Smooth muscle cell (in vitro differentiated cells): ENCODE measurements at regions not wholly inside any gene's neighbourhood (a gene's known extent, or its start where the extent isn't known, plus 50 kb on each side); places are given as distances from the start of the nearest gene placed in this dataset.
A peak's percentile ranks its signal among the peaks of the same experiment; 100 is the strongest.

ENCODE experiments used
- DNase-seq: peaks from one replicate; lab custom pipeline; 2025; ENCODE audit not compliant: unreplicated experiment; lab: John Stamatoyannopoulos, UW
- H2AFZ ChIP-seq: fragments of 200-600 bp; sonication (generic); 2 replicates; pipeline ENCODE4 v1.6.0; 2016; ENCODE audit warnings: antibody characterized with exemption, low read depth, mild to moderate bottlenecking
- H3F3A ChIP-seq: fragments of 200-600 bp; sonication (generic); 2 replicates; pipeline ENCODE4 v1.6.0; 2017; ENCODE audit warnings: antibody characterized with exemption, low read depth
- H3K27ac ChIP-seq: fragments of 200-600 bp; sonication (generic); 2 replicates; pipeline ENCODE4 v1.5.1; 2016; ENCODE audit warnings: low read depth, mild to moderate bottlenecking
- H3K27me3 ChIP-seq: fragments of 200-600 bp; sonication (generic); 2 replicates; pipeline ENCODE4 v1.6.1; 2016; ENCODE audit warnings: low read depth, mild to moderate bottlenecking
- H3K36me3 ChIP-seq: fragments of 200-600 bp; sonication (generic); 2 replicates; pipeline ENCODE4 v1.5.1; 2016; ENCODE audit warnings: low read depth
- H3K4me1 ChIP-seq: fragments of 200-600 bp; sonication (generic); 2 replicates; pipeline ENCODE4 v1.5.1; 2016; ENCODE audit warnings: low read depth
- H3K4me2 ChIP-seq: fragments of 200-600 bp; sonication (generic); 2 replicates; pipeline ENCODE4 v1.6.0; 2016; ENCODE audit warnings: mild to moderate bottlenecking
- H3K4me3 ChIP-seq: fragments of 200-600 bp; sonication (generic); 2 replicates; pipeline ENCODE4 v1.5.1; 2016; ENCODE audit warnings: mild to moderate bottlenecking
- H3K79me2 ChIP-seq: fragments of 200-600 bp; sonication (generic); 2 replicates; pipeline ENCODE4 v1.6.0; 2016; ENCODE audit warnings: low read depth, mild to moderate bottlenecking
- H3K9ac ChIP-seq: fragments of 200-600 bp; sonication (generic); 2 replicates; pipeline ENCODE4 v1.6.0; 2016; ENCODE audit warnings: low read depth
- H3K9me3 ChIP-seq: fragments of 200-600 bp; sonication (generic); replicated peaks from 2 replicates; pipeline ENCODE4 v1.5.1; 2016; ENCODE audit warnings: low read depth
- H4K20me1 ChIP-seq: fragments of 200-600 bp; sonication (generic); 2 replicates; pipeline ENCODE4 v1.6.0; 2016; ENCODE audit warnings: low read depth
- WGBS: methylation state at CpG from one replicate; pipeline ENCODE4 v1.1.7; 2016; ENCODE audit warnings: low lambda C conversion rate; 5-methylcytosine and 5-hydroxymethylcytosine counted together
- TF ChIP-seq, protein P1 (sequence below): fragments of 200-600 bp; sonication (generic); IDR thresholded peaks from 2 replicates; pipeline ENCODE4 v1.5.1; 2017; ENCODE audit warnings: borderline replicate concordance, mild to moderate bottlenecking, antibody characterized with exemption; ENCODE audit not compliant: insufficient read depth, poor library complexity, severe bottlenecking

GRCh38 chr3:83941990-83942745 lies 1016.6 kb upstream of the CADM2 start:
- H3K27ac ChIP-seq = no peak overlapping the region

GRCh38 chr3:83946049-83946448 lies 1012.7 kb upstream of the CADM2 start:
- H3K4me3 ChIP-seq = no peak overlapping the region
- TF ChIP-seq, protein P1, sequence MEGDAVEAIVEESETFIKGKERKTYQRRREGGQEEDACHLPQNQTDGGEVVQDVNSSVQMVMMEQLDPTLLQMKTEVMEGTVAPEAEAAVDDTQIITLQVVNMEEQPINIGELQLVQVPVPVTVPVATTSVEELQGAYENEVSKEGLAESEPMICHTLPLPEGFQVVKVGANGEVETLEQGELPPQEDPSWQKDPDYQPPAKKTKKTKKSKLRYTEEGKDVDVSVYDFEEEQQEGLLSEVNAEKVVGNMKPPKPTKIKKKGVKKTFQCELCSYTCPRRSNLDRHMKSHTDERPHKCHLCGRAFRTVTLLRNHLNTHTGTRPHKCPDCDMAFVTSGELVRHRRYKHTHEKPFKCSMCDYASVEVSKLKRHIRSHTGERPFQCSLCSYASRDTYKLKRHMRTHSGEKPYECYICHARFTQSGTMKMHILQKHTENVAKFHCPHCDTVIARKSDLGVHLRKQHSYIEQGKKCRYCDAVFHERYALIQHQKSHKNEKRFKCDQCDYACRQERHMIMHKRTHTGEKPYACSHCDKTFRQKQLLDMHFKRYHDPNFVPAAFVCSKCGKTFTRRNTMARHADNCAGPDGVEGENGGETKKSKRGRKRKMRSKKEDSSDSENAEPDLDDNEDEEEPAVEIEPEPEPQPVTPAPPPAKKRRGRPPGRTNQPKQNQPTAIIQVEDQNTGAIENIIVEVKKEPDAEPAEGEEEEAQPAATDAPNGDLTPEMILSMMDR = no peak
- H3K9ac ChIP-seq = no peak overlapping the region
- H2AFZ ChIP-seq = no peak overlapping the region
- H3K27ac ChIP-seq = no peak overlapping the region
- no peaks in the 10 kb centered on the region for H3K27me3 ChIP-seq
- no peak for DNase-seq
- no peaks in the 10 kb centered on the region for H3K79me2 ChIP-seq
- no peaks in the 10 kb centered on the region for H3K36me3 ChIP-seq
- no peaks in the 10 kb centered on the region for H4K20me1 ChIP-seq
- no peaks in the 10 kb centered on the region for H3F3A ChIP-seq
- no peak overlapping the region for H3K4me2 ChIP-seq
- H3K9me3 ChIP-seq = no peaks in the 10 kb centered on the region
- no peaks in the 10 kb centered on the region for H3K4me1 ChIP-seq

More at GRCh38 chr3:83941990-83942745, 1016.6 kb upstream of the CADM2 start:
- Histone ChIP-seq H3K27me3 (no peaks in the 10 kb centered on the region), H3F3A (no peaks in the 10 kb centered on the region), H3K4me1 (no peaks in the 10 kb centered on the region), H3K4me3 (no peak overlapping the region), H3K79me2 (no peaks in the 10 kb centered on the region), H2AFZ (no peak overlapping the region), H3K9me3 (no peaks in the 10 kb centered on the region), H3K36me3 (no peaks in the 10 kb centered on the region), H3K9ac (no peak overlapping the region), H3K4me2 (no peak overlapping the region), H4K20me1 (no peaks in the 10 kb centered on the region)
- 83% methylated on average over 11 of the region's 11 CpGs for WGBS
- TF ChIP-seq, protein P1 = no peak
- no peak for DNase-seq

- 47% methylated on average over 4 of the region's 4 CpGs for WGBS
- Histone ChIP-seq H3K27ac (no peak overlapping the region), H3K9me3 (no peaks in the 10 kb centered on the region), H3K4me1 (no peaks in the 10 kb centered on the region), H3K9ac (no peak overlapping the region), H3K4me2 (no peak overlapping the region), H4K20me1 (no peaks in the 10 kb centered on the region), H3K4me3 (no peak overlapping the region), H3K27me3 (no peaks in the 10 kb centered on the region), H3K79me2 (no peaks in the 10 kb centered on the region), H3K36me3 (no peaks in the 10 kb centered on the region), H3F3A (no peaks in the 10 kb centered on the region), H2AFZ (peak overlapping the region; percentile 57)
- TF ChIP-seq, protein P1 = no peak
- DNase-seq = no peak
Observed at GRCh38 chr3:83946554-83946953, 1012.2 kb upstream of the CADM2 start.

GRCh38 chr3:83948771-83949170 lies 1010.0 kb upstream of the CADM2 start:
- WGBS = 90% methylated on average over 1 of the region's 1 CpG
- TF ChIP-seq, protein P1 = no peak
- Histone ChIP-seq H3K4me1 (no peaks in the 10 kb centered on the region), H4K20me1 (no peaks in the 10 kb centered on the region), H3K27ac (no peak overlapping the region), H3K9ac (no peak overlapping the region), H3K27me3 (no peaks in the 10 kb centered on the region), H3K4me3 (no peak overlapping the region), H3K36me3 (no peaks in the 10 kb centered on the region), H3K79me2 (no peaks in the 10 kb centered on the region), H3K4me2 (no peak overlapping the region), H2AFZ (no peak overlapping the region), H3F3A (no peaks in the 10 kb centered on the region), H3K9me3 (no peaks in the 10 kb centered on the region)
- no peak for DNase-seq
